NOMO-1 treated with dmso at 0.1 percent for 144 hours (cell line): ENCODE measurements at regions not wholly inside any gene's neighbourhood (a gene's known extent, or its start where the extent isn't known, plus 50 kb on each side); places are given as distances from the start of the nearest gene placed in this dataset.
A peak's percentile ranks its signal among the peaks of the same experiment; 100 is the strongest.
"Not testable (repeated sequence)": the region's sequence is repeated elsewhere in the genome, so short reads cannot be mapped to it uniquely, and the experiment has no call there.

ENCODE experiments used
- DNase-seq: peaks from one replicate; lab custom pipeline; 2025; ENCODE audit not compliant: unreplicated experiment; lab: John Stamatoyannopoulos, UW

- no peak for DNase-seq
Measured at GRCh38 chr6:87772597-87773530, 70.8 kb upstream of the AKIRIN2 start.

- no peak for DNase-seq
Measured at GRCh38 chr6:87767478-87767877, 65.4 kb upstream of the AKIRIN2 start.

- no peak for DNase-seq
Measured at GRCh38 chr6:87766211-87766610, 64.2 kb upstream of the AKIRIN2 start.

- no peak for DNase-seq
Measured at GRCh38 chr6:87763901-87764300, 61.9 kb upstream of the AKIRIN2 start.

- no peak for DNase-seq
Measured at GRCh38 chr6:87763276-87763675, 61.2 kb upstream of the AKIRIN2 start.

- no peak for DNase-seq
Measured at GRCh38 chr6:87762116-87762515, 60.1 kb upstream of the AKIRIN2 start.

- no peak for DNase-seq
Measured at GRCh38 chr6:87757792-87758191, 55.8 kb upstream of the AKIRIN2 start.

- peak; percentile 91 for DNase-seq
Measured at GRCh38 chr6:87756858-87757257, 54.8 kb upstream of the AKIRIN2 start.

GRCh38 chr6:87755708-87756671, 54.0 kb upstream of the AKIRIN2 start:
- DNase-seq: no peak

- peak; percentile 43 for DNase-seq
Measured at GRCh38 chr6:87754828-87755227, 52.8 kb upstream of the AKIRIN2 start.

GRCh38 chr6:87753131-87753685, 51.2 kb upstream of the AKIRIN2 start:
- no peak for DNase-seq

- DNase-seq: not testable (repeated sequence)
Measured at GRCh38 chr6:87752503-87752902, 50.5 kb upstream of the AKIRIN2 start.
